HL-60 (cell line): ENCODE measurements at regions not wholly inside any gene's neighbourhood (a gene's known extent, or its start where the extent isn't known, plus 50 kb on each side); places are given as distances from the start of the nearest gene placed in this dataset.

ENCODE experiments used
- GABPA ChIP-seq: IDR thresholded peaks from 2 replicates; pipeline ENCODE4 v1.6.1; 2012; ENCODE audit warnings: low read depth
- POLR2AphosphoS5 ChIP-seq: IDR thresholded peaks from 2 replicates; pipeline ENCODE4 v1.6.1; 2012; ENCODE audit warnings: low read depth
- REST ChIP-seq: IDR thresholded peaks from 2 replicates; pipeline ENCODE4 v1.6.1; 2012; ENCODE audit warnings: low read depth; ENCODE audit not compliant: insufficient replicate concordance
- SPI1 ChIP-seq: IDR thresholded peaks from 2 replicates; pipeline ENCODE4 v1.6.1; 2012; ENCODE audit warnings: low read depth, mild to moderate bottlenecking, borderline replicate concordance
- TF ChIP-seq, protein P1 (sequence below): IDR thresholded peaks from one replicate; pipeline ENCODE4 v1.5.1; 2011; ENCODE audit warnings: low read length, control low read depth, inconsistent platforms; ENCODE audit not compliant: insufficient read depth

DNA sequence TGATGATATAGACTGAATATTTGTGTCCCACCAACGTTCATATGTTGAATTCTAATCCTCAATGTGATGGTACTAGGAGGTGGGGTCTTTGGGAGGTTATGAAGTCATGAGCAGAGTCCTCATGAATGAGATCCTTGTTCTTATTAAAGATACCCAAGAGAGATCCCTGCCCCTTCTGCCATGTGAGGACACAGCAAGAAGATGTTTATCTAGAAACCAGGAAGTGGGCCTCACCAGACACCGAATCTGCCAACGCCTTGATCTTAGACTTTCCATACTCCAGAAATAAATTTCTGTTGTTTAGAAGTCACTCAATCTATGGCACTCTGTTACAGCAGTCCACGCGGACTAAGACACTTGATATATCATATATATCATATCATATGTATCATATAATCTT lies 67.7 kb upstream of the GCM1 start:
- TF ChIP-seq, protein P1, sequence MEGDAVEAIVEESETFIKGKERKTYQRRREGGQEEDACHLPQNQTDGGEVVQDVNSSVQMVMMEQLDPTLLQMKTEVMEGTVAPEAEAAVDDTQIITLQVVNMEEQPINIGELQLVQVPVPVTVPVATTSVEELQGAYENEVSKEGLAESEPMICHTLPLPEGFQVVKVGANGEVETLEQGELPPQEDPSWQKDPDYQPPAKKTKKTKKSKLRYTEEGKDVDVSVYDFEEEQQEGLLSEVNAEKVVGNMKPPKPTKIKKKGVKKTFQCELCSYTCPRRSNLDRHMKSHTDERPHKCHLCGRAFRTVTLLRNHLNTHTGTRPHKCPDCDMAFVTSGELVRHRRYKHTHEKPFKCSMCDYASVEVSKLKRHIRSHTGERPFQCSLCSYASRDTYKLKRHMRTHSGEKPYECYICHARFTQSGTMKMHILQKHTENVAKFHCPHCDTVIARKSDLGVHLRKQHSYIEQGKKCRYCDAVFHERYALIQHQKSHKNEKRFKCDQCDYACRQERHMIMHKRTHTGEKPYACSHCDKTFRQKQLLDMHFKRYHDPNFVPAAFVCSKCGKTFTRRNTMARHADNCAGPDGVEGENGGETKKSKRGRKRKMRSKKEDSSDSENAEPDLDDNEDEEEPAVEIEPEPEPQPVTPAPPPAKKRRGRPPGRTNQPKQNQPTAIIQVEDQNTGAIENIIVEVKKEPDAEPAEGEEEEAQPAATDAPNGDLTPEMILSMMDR = no peak
- TF ChIP-seq POLR2AphosphoS5 (no peak), GABPA (no peak), REST (no peak), SPI1 (peak; percentile 43; the same call in 1 of the 2 replicates)
